ENCODE measurements at regions not wholly inside any gene's neighbourhood (a gene's known extent, or its start where the extent isn't known, plus 50 kb on each side); places are given as distances from the start of the nearest gene placed in this dataset.

- Histone ChIP-seq H4K91ac (ENCODE audit: low read length) (no peak overlapping the region), H3K36me3 (ENCODE audit: control insufficient read depth in 1 of 2, insufficient read depth in 2 of 2, low read depth in 1 of 2, low read length in 2 of 2) (no peaks in the 10 kb centered on the region), H2AK5ac (ENCODE audit: low read length, severe bottlenecking) (no peak overlapping the region), H2BK5ac (ENCODE audit: low read depth, low read length, poor library complexity, severe bottlenecking) (no peak overlapping the region), H3K4ac (ENCODE audit: low read depth in 1 of 2, low read length in 2 of 2) (no peak overlapping the region), H2BK120ac (ENCODE audit: low read depth, low read length) (no peak overlapping the region), H3K23ac (ENCODE audit: low read length in 2 of 2) (no peak overlapping the region), H3K14ac (ENCODE audit: low read length in 2 of 2) (no peak overlapping the region), H3K9me3 (ENCODE audit: control insufficient read depth, low read length) (peaks cover 11% of the 10 kb centered on the region), H2BK12ac (ENCODE audit: low read length in 2 of 2) (no peak overlapping the region), H3K9ac (ENCODE audit: low read length) (no peak overlapping the region), H3K27ac (ENCODE audit: low read length, poor library complexity, severe bottlenecking) (no peak overlapping the region), H3K4me1 (ENCODE audit: control insufficient read depth, insufficient read depth, low read depth, low read length) (no peaks in the 10 kb centered on the region), H4K8ac (ENCODE audit: low read length) (no peak overlapping the region), H2AFZ (ENCODE audit: low read depth, low read length) (no peak overlapping the region), H3K27me3 (ENCODE audit: control insufficient read depth in 1 of 2, insufficient read depth in 1 of 2, low read length in 2 of 2) (peaks cover 58 to 67% of the 10 kb centered on the region in 2 experiments), H2BK15ac (ENCODE audit: low read depth, poor library complexity, severe bottlenecking) (no peak overlapping the region), H3K4me3 (ENCODE audit: insufficient read depth in 1 of 2, low read depth in 1 of 2, low read length in 2 of 2) (no peak overlapping the region), H3K79me1 (replicated peaks; ENCODE audit: low read length, poor library complexity, severe bottlenecking) (no peaks in the 10 kb centered on the region), H3K4me2 (ENCODE audit: low read length, poor library complexity, severe bottlenecking) (no peak overlapping the region), H3K18ac (ENCODE audit: low read depth in 1 of 2, low read length in 2 of 2) (no peak overlapping the region)
- no peak for DNase-seq
- WGBS: 79% methylated on average over 10 of the region's 10 CpGs
These were observed 105.5 kb upstream of the GLI2 start for GRCh38 chr2:120630031-120630701.

GRCh38 chr2:120631236-120631635, 104.4 kb upstream of the GLI2 start:
- no peak overlapping the region for H3K27ac ChIP-seq (ENCODE audit: low read length, poor library complexity, severe bottlenecking)
- no peak overlapping the region for H4K91ac ChIP-seq (ENCODE audit: low read length)
- peaks cover 59 to 72% of the 10 kb centered on the region in 2 experiments for H3K27me3 ChIP-seq (ENCODE audit: control insufficient read depth in 1 of 2, insufficient read depth in 1 of 2, low read length in 2 of 2)
- no peak overlapping the region for H3K4ac ChIP-seq (ENCODE audit: low read depth in 1 of 2, low read length in 2 of 2)
- H2BK15ac ChIP-seq (ENCODE audit: low read depth, poor library complexity, severe bottlenecking): no peak overlapping the region
- H3K36me3 ChIP-seq (ENCODE audit: control insufficient read depth in 1 of 2, insufficient read depth in 2 of 2, low read depth in 1 of 2, low read length in 2 of 2): no peaks in the 10 kb centered on the region
- no peaks in the 10 kb centered on the region for H3K79me1 ChIP-seq (replicated peaks; ENCODE audit: low read length, poor library complexity, severe bottlenecking)
- WGBS: 85% methylated on average over 4 of the region's 4 CpGs
- no peak overlapping the region for H3K23ac ChIP-seq (ENCODE audit: low read length in 2 of 2)
- H3K4me3 ChIP-seq (ENCODE audit: insufficient read depth in 1 of 2, low read depth in 1 of 2, low read length in 2 of 2): no peak overlapping the region
- DNase-seq: no peak
- H3K4me2 ChIP-seq (ENCODE audit: low read length, poor library complexity, severe bottlenecking): no peak overlapping the region
- H3K9ac ChIP-seq (ENCODE audit: low read length): no peak overlapping the region
- H2BK12ac ChIP-seq (ENCODE audit: low read length in 2 of 2): no peak overlapping the region
- H4K8ac ChIP-seq (ENCODE audit: low read length): no peak overlapping the region
- no peak overlapping the region for H2BK5ac ChIP-seq (ENCODE audit: low read depth, low read length, poor library complexity, severe bottlenecking)
- H3K18ac ChIP-seq (ENCODE audit: low read depth in 1 of 2, low read length in 2 of 2): no peak overlapping the region
- H3K4me1 ChIP-seq (ENCODE audit: control insufficient read depth, insufficient read depth, low read depth, low read length): no peaks in the 10 kb centered on the region
- no peak overlapping the region for H2AK5ac ChIP-seq (ENCODE audit: low read length, severe bottlenecking)
- no peak overlapping the region for H2AFZ ChIP-seq (ENCODE audit: low read depth, low read length)
- peaks cover 17% of the 10 kb centered on the region for H3K9me3 ChIP-seq (ENCODE audit: control insufficient read depth, low read length)
- H2BK120ac ChIP-seq (ENCODE audit: low read depth, low read length): no peak overlapping the region
- no peak overlapping the region for H3K14ac ChIP-seq (ENCODE audit: low read length in 2 of 2)

- WGBS: 29% methylated on average over 3 of the region's 3 CpGs
These were observed 103.9 kb upstream of the GLI2 start for GRCh38 chr2:120631724-120632123.

GRCh38 chr2:120632796-120633646, 102.6 kb upstream of the GLI2 start:
- Histone ChIP-seq H3K4me2 (ENCODE audit: low read length, poor library complexity, severe bottlenecking) (no peak overlapping the region), H4K91ac (ENCODE audit: low read length) (no peak overlapping the region), H4K8ac (ENCODE audit: low read length) (no peak overlapping the region), H3K18ac (ENCODE audit: low read depth in 1 of 2, low read length in 2 of 2) (no peak overlapping the region), H3K9me3 (ENCODE audit: control insufficient read depth, low read length) (peaks cover 17% of the 10 kb centered on the region), H3K4ac (ENCODE audit: low read depth in 1 of 2, low read length in 2 of 2) (no peak overlapping the region), H2BK120ac (ENCODE audit: low read depth, low read length) (no peak overlapping the region), H3K4me3 (ENCODE audit: insufficient read depth in 1 of 2, low read depth in 1 of 2, low read length in 2 of 2) (no peak overlapping the region), H2AK5ac (ENCODE audit: low read length, severe bottlenecking) (no peak overlapping the region), H3K14ac (ENCODE audit: low read length in 2 of 2) (peak overlapping the region in 1 of 2 experiments; percentile 18), H3K4me1 (ENCODE audit: control insufficient read depth, insufficient read depth, low read depth, low read length) (no peaks in the 10 kb centered on the region), H3K79me1 (replicated peaks; ENCODE audit: low read length, poor library complexity, severe bottlenecking) (no peaks in the 10 kb centered on the region), H3K36me3 (ENCODE audit: control insufficient read depth in 1 of 2, insufficient read depth in 2 of 2, low read depth in 1 of 2, low read length in 2 of 2) (no peaks in the 10 kb centered on the region), H2AFZ (ENCODE audit: low read depth, low read length) (no peak overlapping the region), H3K27ac (ENCODE audit: low read length, poor library complexity, severe bottlenecking) (no peak overlapping the region), H2BK5ac (ENCODE audit: low read depth, low read length, poor library complexity, severe bottlenecking) (no peak overlapping the region), H2BK12ac (ENCODE audit: low read length in 2 of 2) (no peak overlapping the region), H2BK15ac (ENCODE audit: low read depth, poor library complexity, severe bottlenecking) (no peak overlapping the region), H3K27me3 (ENCODE audit: control insufficient read depth in 1 of 2, insufficient read depth in 1 of 2, low read length in 2 of 2) (peaks cover 63 to 68% of the 10 kb centered on the region in 2 experiments), H3K23ac (ENCODE audit: low read length in 2 of 2) (no peak overlapping the region), H3K9ac (ENCODE audit: low read length) (no peak overlapping the region)
- DNase-seq: no peak
- WGBS: 66% methylated on average over 17 of the region's 17 CpGs

More at GRCh38 chr2:120631724-120632123, 103.9 kb upstream of the GLI2 start:
- H2BK5ac ChIP-seq (ENCODE audit: low read depth, low read length, poor library complexity, severe bottlenecking): no peak overlapping the region
- H3K18ac ChIP-seq (ENCODE audit: low read depth in 1 of 2, low read length in 2 of 2): no peak overlapping the region
- H3K9me3 ChIP-seq (ENCODE audit: control insufficient read depth, low read length): peaks cover 17% of the 10 kb centered on the region
- no peak overlapping the region for H3K9ac ChIP-seq (ENCODE audit: low read length)
- H3K4me1 ChIP-seq (ENCODE audit: control insufficient read depth, insufficient read depth, low read depth, low read length): no peaks in the 10 kb centered on the region
- no peak overlapping the region for H2BK12ac ChIP-seq (ENCODE audit: low read length in 2 of 2)
- H3K14ac ChIP-seq (ENCODE audit: low read length in 2 of 2): no peak overlapping the region
- H2BK15ac ChIP-seq (ENCODE audit: low read depth, poor library complexity, severe bottlenecking): no peak overlapping the region
- no peak overlapping the region for H4K91ac ChIP-seq (ENCODE audit: low read length)
- DNase-seq: no peak
- H3K23ac ChIP-seq (ENCODE audit: low read length in 2 of 2): no peak overlapping the region
- no peak overlapping the region for H3K4me2 ChIP-seq (ENCODE audit: low read length, poor library complexity, severe bottlenecking)
- no peak overlapping the region for H2BK120ac ChIP-seq (ENCODE audit: low read depth, low read length)
- no peak overlapping the region for H2AFZ ChIP-seq (ENCODE audit: low read depth, low read length)
- no peak overlapping the region for H3K4ac ChIP-seq (ENCODE audit: low read depth in 1 of 2, low read length in 2 of 2)
- no peak overlapping the region for H3K4me3 ChIP-seq (ENCODE audit: insufficient read depth in 1 of 2, low read depth in 1 of 2, low read length in 2 of 2)
- no peak overlapping the region for H2AK5ac ChIP-seq (ENCODE audit: low read length, severe bottlenecking)
- H3K27me3 ChIP-seq (ENCODE audit: control insufficient read depth in 1 of 2, insufficient read depth in 1 of 2, low read length in 2 of 2): peaks cover 59 to 72% of the 10 kb centered on the region in 2 experiments
- H3K27ac ChIP-seq (ENCODE audit: low read length, poor library complexity, severe bottlenecking): no peak overlapping the region
- H3K36me3 ChIP-seq (ENCODE audit: control insufficient read depth in 1 of 2, insufficient read depth in 2 of 2, low read depth in 1 of 2, low read length in 2 of 2): no peaks in the 10 kb centered on the region
- H4K8ac ChIP-seq (ENCODE audit: low read length): no peak overlapping the region
- H3K79me1 ChIP-seq (replicated peaks; ENCODE audit: low read length, poor library complexity, severe bottlenecking): no peaks in the 10 kb centered on the region

All from mesenchymal stem cell (in vitro differentiated cells and primary cell).